ENCODE measurements at regions not wholly inside any gene's neighbourhood (a gene's known extent, or its start where the extent isn't known, plus 50 kb on each side); places are given as distances from the start of the nearest gene placed in this dataset.

GRCh38 chr7:68438811-68439210 is 1159.5 kb upstream of the AUTS2 start:
- ATAC-seq = no peak
- no peaks in the 10 kb centered on the region for H3K36me3 ChIP-seq
- H3K9me3 ChIP-seq = no peaks in the 10 kb centered on the region
- DNase-seq = no peak
- no peak overlapping the region for H3K27ac ChIP-seq
- no peak for TF ChIP-seq CTCF (IDR thresholded peaks at IDR 0.05)
- TF ChIP-seq POLR2A (IDR thresholded peaks at IDR 0.05) = no peak
- no peaks in the 10 kb centered on the region for H3K27me3 ChIP-seq
- no peaks in the 10 kb centered on the region for H3K4me1 ChIP-seq
- intact Hi-C loops (cut with DNase I) = no loop called here
- no peak overlapping the region for H3K4me3 ChIP-seq

DNA sequence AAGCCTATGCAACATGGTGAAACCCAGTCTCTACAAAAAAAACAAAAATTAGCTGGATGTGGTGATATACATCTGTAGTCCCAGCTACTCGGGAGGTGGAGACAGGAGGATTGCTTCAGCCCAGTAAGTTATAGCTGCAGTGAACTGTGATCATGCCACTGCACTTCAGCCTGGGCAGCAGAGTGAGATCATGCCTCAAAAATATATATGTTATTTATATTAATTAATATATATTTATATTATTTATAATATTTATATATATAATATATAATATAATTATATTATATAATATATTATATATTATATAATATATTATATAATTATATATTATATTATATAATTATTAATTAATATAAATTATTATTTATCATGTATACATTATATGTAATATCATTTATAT is 1158.4 kb upstream of the AUTS2 start:
- 75% methylated on average over 1 of the region's 1 CpG for WGBS (ENCODE audit: insufficient coverage, low coverage, low lambda C conversion rate, missing lambda C conversion rate)
- no peaks in the 10 kb centered on the region for H3K27me3 ChIP-seq
- no peak for ATAC-seq

DNA sequence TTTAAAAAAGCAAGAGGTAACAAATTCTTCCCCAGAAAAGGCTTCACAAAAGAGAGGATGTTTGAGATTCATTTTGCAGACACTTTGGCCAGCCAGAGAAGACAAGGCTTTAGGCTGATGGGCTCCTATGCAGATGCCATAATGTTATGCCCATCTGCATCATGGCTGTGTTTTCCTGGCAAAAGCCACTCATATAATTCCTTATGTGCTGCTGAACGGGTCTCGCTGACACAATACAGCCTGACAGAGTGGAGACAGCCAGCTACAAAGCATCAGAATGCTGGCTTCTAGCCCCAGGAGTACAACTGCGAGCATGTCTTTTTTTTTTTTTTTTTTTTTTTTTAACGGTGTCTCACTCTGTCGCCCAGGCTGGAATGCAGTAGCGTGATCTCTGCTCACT is 1157.4 kb upstream of the AUTS2 start:
- DNase-seq (no peak), ATAC-seq (no peak)
- Histone ChIP-seq H3K36me3 (no peaks in the 10 kb centered on the region), H3K27me3 (no peaks in the 10 kb centered on the region), H3K9me3 (no peaks in the 10 kb centered on the region), H3K27ac (no peak overlapping the region), H3K4me3 (no peak overlapping the region), H3K4me1 (no peaks in the 10 kb centered on the region)
- WGBS (ENCODE audit: insufficient coverage, low coverage, low lambda C conversion rate, missing lambda C conversion rate) = 52% methylated on average over 5 of the region's 6 CpGs
- TF ChIP-seq POLR2A (IDR thresholded peaks at IDR 0.05) (no peak), CTCF (IDR thresholded peaks at IDR 0.05) (no peak)
- intact Hi-C loops (cut with DNase I) = no loop called here

More for the DNA sequence above, 1158.4 kb upstream of the AUTS2 start:
- no peak for TF ChIP-seq POLR2A (IDR thresholded peaks at IDR 0.05)
- TF ChIP-seq CTCF (IDR thresholded peaks at IDR 0.05) = no peak
- no peak overlapping the region for H3K27ac ChIP-seq
- intact Hi-C loops (cut with DNase I) = no loop called here
- DNase-seq = no peak
- H3K9me3 ChIP-seq = no peaks in the 10 kb centered on the region
- H3K4me1 ChIP-seq = no peaks in the 10 kb centered on the region
- no peak overlapping the region for H3K4me3 ChIP-seq
- H3K36me3 ChIP-seq = no peaks in the 10 kb centered on the region

DNA sequence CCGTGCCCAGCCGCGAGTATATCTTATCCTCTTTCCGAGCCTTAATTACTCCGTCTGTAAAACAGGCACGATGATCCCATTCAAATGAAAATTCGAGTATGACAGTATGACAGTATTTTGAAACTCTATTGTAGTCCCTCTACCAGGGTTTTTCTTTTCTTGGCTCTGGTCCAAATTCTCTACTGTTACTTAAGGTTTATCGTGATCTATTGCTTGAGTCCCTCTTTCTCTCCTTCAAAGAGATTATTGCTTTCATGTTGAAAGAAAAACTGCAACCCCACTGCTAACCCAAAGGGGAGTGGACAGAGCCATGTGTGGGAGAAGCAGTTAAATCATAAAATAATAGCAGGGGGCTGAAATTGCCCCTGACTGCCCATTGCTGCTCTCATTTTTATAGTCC is 1156.6 kb upstream of the AUTS2 start:
- DNase-seq = no peak
- intact Hi-C loops (cut with DNase I) = no loop called here
- H3K27ac ChIP-seq = no peak overlapping the region
- no peaks in the 10 kb centered on the region for H3K4me1 ChIP-seq
- no peaks in the 10 kb centered on the region for H3K36me3 ChIP-seq
- 81% methylated on average over 8 of the region's 8 CpGs for WGBS (ENCODE audit: insufficient coverage, low coverage, low lambda C conversion rate, missing lambda C conversion rate)
- H3K9me3 ChIP-seq = no peaks in the 10 kb centered on the region
- no peaks in the 10 kb centered on the region for H3K27me3 ChIP-seq
- no peak for TF ChIP-seq CTCF (IDR thresholded peaks at IDR 0.05)
- no peak for TF ChIP-seq POLR2A (IDR thresholded peaks at IDR 0.05)
- no peak for ATAC-seq
- H3K4me3 ChIP-seq = no peak overlapping the region

DNA sequence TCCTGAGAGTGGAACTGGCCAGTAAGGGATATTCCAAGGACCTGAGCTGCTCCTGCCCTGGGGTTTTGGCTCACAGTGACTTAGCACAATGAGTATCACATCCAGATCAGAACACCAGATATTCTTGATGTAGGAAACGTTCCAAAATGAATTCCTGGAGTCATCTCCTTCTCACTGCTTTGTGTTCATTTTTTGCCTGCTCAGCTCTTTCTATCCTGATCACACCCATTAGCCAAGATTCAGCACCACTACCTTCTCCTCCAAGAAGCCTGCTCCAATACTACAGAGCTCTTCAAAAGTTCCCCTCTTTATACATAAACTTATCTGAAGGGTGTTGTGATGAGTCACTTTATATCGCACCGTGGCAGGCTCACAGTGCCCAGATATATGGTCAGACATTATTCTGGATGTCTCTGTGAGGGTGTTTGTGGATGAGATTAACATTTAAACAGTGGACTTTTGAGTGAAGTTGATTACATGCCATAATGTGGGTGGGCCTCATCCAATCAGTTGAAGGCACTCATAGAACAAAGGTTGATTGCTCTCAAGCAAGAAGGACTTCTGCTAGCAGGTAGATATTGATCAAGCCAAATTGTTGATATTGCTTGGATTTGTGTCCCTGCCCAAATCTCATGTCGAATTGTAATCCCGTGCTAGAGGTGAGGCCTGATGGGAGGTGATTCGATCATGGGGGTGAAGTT is 1155.2 kb upstream of the AUTS2 start:
- ATAC-seq (no peak), DNase-seq (no peak)
- WGBS (ENCODE audit: insufficient coverage, low coverage, low lambda C conversion rate, missing lambda C conversion rate) = 73% methylated on average over 6 of the region's 6 CpGs
- H3K27me3 ChIP-seq = no peaks in the 10 kb centered on the region
- TF ChIP-seq POLR2A (IDR thresholded peaks at IDR 0.05) (no peak), CTCF (IDR thresholded peaks at IDR 0.05) (no peak)
- H3K27ac ChIP-seq = no peak overlapping the region
- no peaks in the 10 kb centered on the region for H3K4me1 ChIP-seq
- intact Hi-C loops (cut with DNase I) = no loop called here
- no peaks in the 10 kb centered on the region for H3K9me3 ChIP-seq
- no peaks in the 10 kb centered on the region for H3K36me3 ChIP-seq
- H3K4me3 ChIP-seq = no peak overlapping the region
